ENCODE measurements at regions not wholly inside any gene's neighbourhood (a gene's known extent, or its start where the extent isn't known, plus 50 kb on each side); places are given as distances from the start of the nearest gene placed in this dataset.
"Not testable (repeated sequence)": the region's sequence is repeated elsewhere in the genome, so short reads cannot be mapped to it uniquely, and the experiment has no call there.

- not testable (repeated sequence) for TF ChIP-seq POLR2A, POLR2AphosphoS5 (IDR thresholded peaks at IDR 0.05)
These were observed 107.8 kb downstream of the FAM72C start for GRCh38 chr1:143863901-143864520.
